H1 (cell line): ENCODE measurements at regions not wholly inside any gene's neighbourhood (a gene's known extent, or its start where the extent isn't known, plus 50 kb on each side); places are given as distances from the start of the nearest gene placed in this dataset.

Source experiments
- CTCF ChIA-PET: fragments of 300-600 bp; sonication (Branson Sonifier 250); formaldehyde crosslinking; loops from one replicate; lab custom pipeline; 2021; ENCODE audit not compliant: partially characterized antibody; lab: Charles Lee
- POLR2A ChIA-PET: fragments of 300-600 bp; sonication (Branson Sonifier 250); formaldehyde crosslinking; loops from one replicate; lab custom pipeline; 2021; ENCODE audit warnings: inconsistent platforms; ENCODE audit not compliant: partially characterized antibody; lab: Charles Lee
- DNase-seq, 2 experiments: peaks; one replicate each; pipeline versions ENCODE4 v3.0.0 to v3.0.0-alpha.2; 2010 to 2022; ENCODE audit warnings: low spot score in 2 of 2, low read depth in 1 of 2, mixed read lengths in 1 of 2
- FAIRE-seq: peaks from 2 replicates; lab custom pipeline; 2011; peaks lifted over from hg19 to GRCh38; lab: Jason Lieb, UNC
- H2AFZ ChIP-seq: 2 replicates; pipeline ENCODE4 v1.8.1; 2012; ENCODE audit warnings: low read length, inconsistent platforms
- H2AK5ac ChIP-seq: 2 replicates; pipeline ENCODE4 v1.6.1; 2013; ENCODE audit warnings: low read depth, low read length
- H2BK120ac ChIP-seq: replicated peaks from 2 replicates; pipeline ENCODE3; 2013; ENCODE audit warnings: low read depth, low read length, inconsistent platforms
- H2BK12ac ChIP-seq: 2 replicates; pipeline ENCODE4 v1.6.1; 2013; ENCODE audit warnings: low read depth, low read length
- H2BK15ac ChIP-seq: 2 replicates; pipeline ENCODE4 v1.6.1; 2013; ENCODE audit warnings: low read length
- H2BK20ac ChIP-seq: 2 replicates; pipeline ENCODE4 v1.6.1; 2013; ENCODE audit warnings: low read length
- H2BK5ac ChIP-seq: 2 replicates; pipeline ENCODE4 v1.6.1; 2013; ENCODE audit warnings: low read depth, low read length
- H3K14ac ChIP-seq: 2 replicates; pipeline ENCODE4 v1.6.1; 2013; ENCODE audit warnings: inconsistent platforms; ENCODE audit not compliant: insufficient read length
- H3K18ac ChIP-seq: 2 replicates; pipeline ENCODE4 v1.6.1; 2013; ENCODE audit warnings: low read length; ENCODE audit errors: extremely low read depth
- H3K23ac ChIP-seq: 2 replicates; pipeline ENCODE4 v1.6.1; 2013; ENCODE audit warnings: inconsistent platforms; ENCODE audit not compliant: insufficient read length
- H3K23me2 ChIP-seq: 2 replicates; pipeline ENCODE4 v1.6.1; 2013; ENCODE audit warnings: low read depth, low read length
- H3K27ac ChIP-seq: 2 replicates; pipeline ENCODE4 v1.6.1; 2011; ENCODE audit warnings: low read depth, low read length, inconsistent platforms
- H3K27me3 ChIP-seq, 4 experiments: replicated peaks in 1 of 4; 1 replicate in 1 of 4; 2 replicates in 3 of 4; pipeline versions ENCODE4 v1.6.1 to v1.8.1; 2011 to 2013; ENCODE audit warnings: low read length in 3 of 4, mild to moderate bottlenecking in 3 of 4, inconsistent platforms in 2 of 4, mixed read lengths in 2 of 4, moderate library complexity in 1 of 4; ENCODE audit not compliant: control insufficient read depth in 3 of 4, insufficient read depth in 3 of 4; ENCODE audit errors: extremely low read depth in 1 of 4
- H3K36me3 ChIP-seq, 4 experiments: 2 replicates each; pipeline versions ENCODE4 v1.6.1 to v1.8.1; 2011 to 2013; ENCODE audit warnings: mild to moderate bottlenecking in 4 of 4, low read length in 3 of 4, moderate library complexity in 2 of 4, control low read depth in 1 of 4, inconsistent platforms in 1 of 4; ENCODE audit not compliant: insufficient read depth in 4 of 4, control insufficient read depth in 2 of 4
- H3K4ac ChIP-seq: replicated peaks from 2 replicates; pipeline ENCODE3; 2013; ENCODE audit warnings: low read length, low read depth, mixed read lengths, inconsistent platforms; ENCODE audit not compliant: insufficient read length
- H3K4me1 ChIP-seq, 4 experiments: replicated peaks in 1 of 4; 1 replicate in 1 of 4; 2 replicates in 3 of 4; pipeline versions ENCODE4 v1.6.1 to v1.8.1; 2011 to 2013; ENCODE audit warnings: low read length in 3 of 4, inconsistent platforms in 2 of 4, mixed read lengths in 1 of 4; ENCODE audit not compliant: insufficient read depth in 4 of 4, control insufficient read depth in 3 of 4
- H3K4me2 ChIP-seq, 2 experiments: 2 replicates each; pipeline versions ENCODE4 v1.6.1 to v1.8.1; 2011 to 2013; ENCODE audit warnings: low read depth in 2 of 2, low read length in 2 of 2, control low read depth in 1 of 2, inconsistent platforms in 1 of 2, mild to moderate bottlenecking in 1 of 2; ENCODE audit not compliant: insufficient read depth in 1 of 2
- H3K4me3 ChIP-seq, 4 experiments: fragments of 200-600, 300-600 bp in 1 of 4; sonication (generic), shearing (Covaris generic), sonication (Bioruptor Twin) in 1 of 4; 2 replicates each; pipeline versions ENCODE4 v1.5.1 to v1.8.1; 2011 to 2016; ENCODE audit warnings: low read length in 4 of 4, low read depth in 3 of 4, control low read depth in 2 of 4, inconsistent platforms in 2 of 4, mild to moderate bottlenecking in 2 of 4, mixed read lengths in 1 of 4, moderate library complexity in 1 of 4; ENCODE audit not compliant: insufficient read depth in 2 of 4; ENCODE audit errors: extremely low read depth in 1 of 4
- H3K56ac ChIP-seq: replicated peaks from 2 replicates; pipeline ENCODE3; 2013; ENCODE audit warnings: low read depth, mild to moderate bottlenecking, mixed read lengths, low read length, inconsistent platforms; ENCODE audit not compliant: insufficient read length
- H3K79me1 ChIP-seq: 2 replicates; pipeline ENCODE4 v1.6.1; 2013; ENCODE audit warnings: low read depth, low read length, control low read depth
- H3K79me2 ChIP-seq, 2 experiments: 2 replicates each; pipeline versions ENCODE4 v1.6.1 to v1.8.1; 2012 to 2013; ENCODE audit warnings: low read length in 2 of 2, mild to moderate bottlenecking in 2 of 2, inconsistent platforms in 1 of 2; ENCODE audit not compliant: insufficient read depth in 2 of 2, control insufficient read depth in 1 of 2
- H3K9ac ChIP-seq, 4 experiments: replicated peaks in 1 of 4; 1 replicate in 1 of 4; 2 replicates in 3 of 4; pipeline versions ENCODE4 v1.6.1 to v1.8.1; 2011 to 2013; ENCODE audit warnings: low read depth in 3 of 4, low read length in 3 of 4, control low read depth in 2 of 4, mild to moderate bottlenecking in 2 of 4, moderate library complexity in 2 of 4, inconsistent platforms in 1 of 4; ENCODE audit errors: extremely low read depth in 1 of 4
- H3K9me3 ChIP-seq, 2 experiments: 2 replicates each; pipeline versions ENCODE4 v1.6.1 to v1.8.1; 2012 to 2013; ENCODE audit warnings: mild to moderate bottlenecking in 2 of 2, moderate library complexity in 2 of 2, control low read depth in 1 of 2, inconsistent platforms in 1 of 2, low read depth in 1 of 2, low read length in 1 of 2, mixed read lengths in 1 of 2; ENCODE audit not compliant: insufficient read depth in 2 of 2
- H4K20me1 ChIP-seq, 2 experiments: replicated peaks in 1 of 2; 2 replicates each; pipeline versions ENCODE3 to v1.8.1; 2011 to 2013; ENCODE audit warnings: inconsistent platforms in 2 of 2, low read length in 2 of 2, mild to moderate bottlenecking in 1 of 2; ENCODE audit not compliant: insufficient read depth in 2 of 2, control insufficient read depth in 1 of 2
- H4K5ac ChIP-seq: 2 replicates; pipeline ENCODE4 v1.6.1; 2013; ENCODE audit warnings: low read length, low read depth, mixed read lengths, inconsistent platforms; ENCODE audit not compliant: insufficient read length
- H4K8ac ChIP-seq: 2 replicates; pipeline ENCODE4 v1.8.0; 2013; ENCODE audit warnings: mild to moderate bottlenecking, moderate library complexity, low read length, inconsistent platforms; ENCODE audit not compliant: insufficient read depth; ENCODE audit errors: extremely low read depth
- H4K91ac ChIP-seq: replicated peaks from 2 replicates; pipeline ENCODE3; 2013; ENCODE audit warnings: low read length, mixed read lengths, inconsistent platforms; ENCODE audit not compliant: insufficient read length
- BRCA1 ChIP-seq: IDR thresholded peaks from 2 replicates; pipeline ENCODE4 v1.6.1; 2012; ENCODE audit warnings: low read depth, low read length, improper control_type of control experiment
- CHD2 ChIP-seq: IDR thresholded peaks from 2 replicates; pipeline ENCODE4 v1.6.1; 2012; ENCODE audit warnings: low read length, improper control_type of control experiment
- CTBP2 ChIP-seq: IDR thresholded peaks from 2 replicates; pipeline ENCODE4 v1.7.0; 2011; ENCODE audit warnings: borderline replicate concordance, mild to moderate bottlenecking, moderate library complexity, mixed read lengths, low read length; ENCODE audit not compliant: insufficient read depth, insufficient read length
- EGR1 ChIP-seq: IDR thresholded peaks from 2 replicates; pipeline ENCODE4 v1.6.1; 2011; ENCODE audit warnings: low read depth, low read length, borderline replicate concordance
- NRF1 ChIP-seq: IDR thresholded peaks from 2 replicates; pipeline ENCODE4 v1.6.1; 2011; ENCODE audit warnings: mild to moderate bottlenecking, low read depth, low read length, improper control_type of control experiment
- PHF8 ChIP-seq: fragments of 200-600 bp; sonication (generic); conservative IDR thresholded peaks from 2 replicates; pipeline ENCODE4 v1.7.1; 2012; ENCODE audit warnings: low read depth, mild to moderate bottlenecking, inconsistent platforms, low read length, moderate library complexity
- RNF2 ChIP-seq: fragments of 200-900, 300-1000 bp; sonication (generic); IDR thresholded peaks from 2 replicates; pipeline ENCODE4 v1.7.1; 2016; ENCODE audit warnings: borderline replicate concordance, low read depth, mild to moderate bottlenecking, antibody characterized with exemption, low read length; ENCODE audit not compliant: poor library complexity, severe bottlenecking; ENCODE audit errors: missing control alignments
- SAP30 ChIP-seq: fragments of 300-600 bp; sonication (generic); IDR thresholded peaks from 2 replicates; pipeline ENCODE4 v1.7.1; 2012; ENCODE audit warnings: low read length, moderate library complexity, mild to moderate bottlenecking, inconsistent platforms; ENCODE audit not compliant: insufficient read depth, insufficient replicate concordance
- SIN3A ChIP-seq, 2 experiments: IDR thresholded peaks in 1 of 2; conservative IDR thresholded peaks in 1 of 2; 2 replicates each; pipeline ENCODE4 v1.6.1; 2011 to 2012; ENCODE audit warnings: low read length in 2 of 2, improper control_type of control experiment in 1 of 2, low read depth in 1 of 2, mild to moderate bottlenecking in 1 of 2
- SP4 ChIP-seq: IDR thresholded peaks from 2 replicates; pipeline ENCODE4 v1.6.1; 2012; ENCODE audit warnings: low read length, inconsistent platforms
- ZNF274 ChIP-seq: IDR thresholded peaks from 2 replicates; pipeline ENCODE4 v1.7.0; 2012; ENCODE audit warnings: low read length, borderline replicate concordance; ENCODE audit errors: extremely low read depth
- TF ChIP-seq, protein P1 (sequence below): IDR thresholded peaks from 2 replicates; pipeline ENCODE4 v1.6.1; 2012; ENCODE audit warnings: inconsistent platforms

DNA sequence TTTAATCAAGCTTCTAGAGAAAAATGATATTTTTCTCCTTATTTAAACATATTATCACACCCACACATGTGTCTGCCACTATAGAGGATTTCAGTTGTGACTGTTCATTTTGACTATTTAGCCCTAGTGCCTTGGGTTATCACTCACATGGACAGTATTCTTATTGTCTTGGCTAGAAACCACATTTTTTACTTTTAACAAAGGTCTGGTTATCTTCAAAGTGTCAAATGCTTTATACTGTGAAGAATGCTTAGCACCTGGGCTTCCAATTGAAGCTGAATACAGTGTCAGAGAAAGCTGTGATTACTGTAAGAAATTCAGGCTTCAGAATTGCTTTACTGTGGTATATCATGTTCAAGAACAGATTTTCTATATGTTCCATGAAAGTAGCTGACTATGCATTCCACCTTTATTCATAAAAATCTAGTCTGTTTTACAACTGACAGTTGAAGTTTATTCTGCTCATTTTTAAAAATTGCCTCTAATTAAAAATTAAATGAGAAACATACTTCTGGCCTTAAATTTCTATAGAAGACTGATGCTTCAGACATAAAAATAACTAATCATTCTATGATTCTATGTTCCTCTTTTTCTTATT lies 278.6 kb downstream of the SEMA3D start:
- no peak overlapping the region for H3K14ac ChIP-seq
- no peak overlapping the region for H3K27ac ChIP-seq
- H3K18ac ChIP-seq = no peak overlapping the region
- no peak overlapping the region for H2BK12ac ChIP-seq
- no peak overlapping the region for H3K56ac ChIP-seq
- H3K9ac ChIP-seq = no peak overlapping the region
- FAIRE-seq (no peak), DNase-seq (no peak)
- H4K91ac ChIP-seq = no peak overlapping the region
- H4K20me1 ChIP-seq = no peaks in the 10 kb centered on the region
- H2BK120ac ChIP-seq = no peak overlapping the region
- no peaks in the 10 kb centered on the region for H3K23me2 ChIP-seq
- no peaks in the 10 kb centered on the region for H3K27me3 ChIP-seq
- ChIA-PET POLR2A (no interaction called here), CTCF (no interaction called here)
- no peak overlapping the region for H3K4me2 ChIP-seq
- H4K5ac ChIP-seq = no peak overlapping the region
- no peaks in the 10 kb centered on the region for H3K36me3 ChIP-seq
- H3K79me2 ChIP-seq = no peaks in the 10 kb centered on the region
- H2BK15ac ChIP-seq = no peak overlapping the region
- H3K9me3 ChIP-seq = no peaks in the 10 kb centered on the region
- H3K4me1 ChIP-seq = peaks cover 0 to 8% (median 4%) of the 10 kb centered on the region in 4 experiments; a peak in 3 of 7 replicates
- H4K8ac ChIP-seq = no peak overlapping the region
- H3K4ac ChIP-seq = no peak overlapping the region
- no peak overlapping the region for H3K4me3 ChIP-seq
- H3K79me1 ChIP-seq = no peaks in the 10 kb centered on the region
- H2BK5ac ChIP-seq = no peak overlapping the region
- 0 out of 2 replicates have a peak overlapping the region, but pooled peaks have one; percentile 19 for H2AFZ ChIP-seq
- H3K23ac ChIP-seq = no peak overlapping the region
- no peak overlapping the region for H2BK20ac ChIP-seq
- no peak overlapping the region for H2AK5ac ChIP-seq
- TF ChIP-seq CHD2 (no peak), SIN3A (conservative IDR thresholded peaks at IDR 0.05 in 1 of 2, IDR thresholded peaks at IDR 0.05 in 1 of 2; ENCODE audit: low read depth in 1 of 2, low read length in 2 of 2) (no peak), NRF1 (no peak), PHF8 (no peak), CTBP2 (no peak), BRCA1 (no peak), SAP30 (no peak), RNF2 (no peak), EGR1 (no peak), SP4 (no peak), ZNF274 (no peak)
- TF ChIP-seq, protein P1, sequence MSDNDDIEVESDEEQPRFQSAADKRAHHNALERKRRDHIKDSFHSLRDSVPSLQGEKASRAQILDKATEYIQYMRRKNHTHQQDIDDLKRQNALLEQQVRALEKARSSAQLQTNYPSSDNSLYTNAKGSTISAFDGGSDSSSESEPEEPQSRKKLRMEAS = no peak
